Vagina (tissue), 2 donors: ENCODE measurements at regions not wholly inside any gene's neighbourhood (a gene's known extent, or its start where the extent isn't known, plus 50 kb on each side); places are given as distances from the start of the nearest gene placed in this dataset.
"Not testable (repeated sequence)": the region's sequence is repeated elsewhere in the genome, so short reads cannot be mapped to it uniquely, and the experiment has no call there.

Experiments
- DNase-seq, 2 donors: peaks; one replicate each; pipeline ENCODE4 v3.0.0-alpha.2; 2017; ENCODE audit errors: extremely low spot score in 2 of 2
- H3K27ac ChIP-seq: fragments of 200-600 bp; sonication (generic); one replicate; pipeline ENCODE4 v1.5.1; 2019
- H3K27me3 ChIP-seq: fragments of 200-600 bp; sonication (generic); one replicate; pipeline ENCODE4 v1.5.1; 2019
- H3K36me3 ChIP-seq, 2 donors: fragments of 200-600 bp; sonication (generic); one replicate each; pipeline ENCODE4 v1.5.1; 2017 to 2019
- H3K4me1 ChIP-seq: fragments of 200-600 bp; sonication (generic); one replicate; pipeline ENCODE4 v1.5.1; 2019
- H3K4me3 ChIP-seq, 2 donors: fragments of 200-600 bp; sonication (generic); 1 replicate in 1 of 2; 2 replicates in 1 of 2; pipeline ENCODE4 v1.5.1; 2016 to 2019
- H3K9me3 ChIP-seq: fragments of 200-600 bp; sonication (generic); one replicate; pipeline ENCODE4 v1.5.1; 2019
- CTCF ChIP-seq, 3 experiments: fragments of 450-650 bp in 2 of 3; fragments of 200-600 bp in 1 of 3; sonication (generic) in 1 of 3; IDR thresholded peaks; one replicate each; pipeline ENCODE4 v1.5.1; 2017 to 2019; ENCODE audit warnings: antibody characterized with exemption in 3 of 3, mild to moderate bottlenecking in 2 of 3, moderate library complexity in 2 of 3
- POLR2A ChIP-seq, 2 donors: fragments of 450-650 bp; IDR thresholded peaks; one replicate each; pipeline ENCODE4 v1.6.1; 2017; ENCODE audit warnings: antibody characterized with exemption in 2 of 2, mild to moderate bottlenecking in 2 of 2, moderate library complexity in 2 of 2
- POLR2AphosphoS5 ChIP-seq, 2 donors: sonication (generic); formaldehyde crosslinking; IDR thresholded peaks; one replicate each; pipeline ENCODE4 v1.9.0; 2017; ENCODE audit warnings: antibody characterized with exemption in 2 of 2, mild to moderate bottlenecking in 2 of 2, low read depth in 1 of 2; ENCODE audit not compliant: insufficient read depth in 1 of 2
- intact Hi-C: fragments of 100-400 bp; cut with DNase I; formaldehyde crosslinking; loops from one replicate; pipeline ENCODE4 v1.15.1; 2023

GRCh38 chr12:61282790-61283575 lies 977.2 kb upstream of the USP15 start:
- DNase-seq: no peak
- Histone ChIP-seq H3K4me3 (no peak overlapping the region), H3K27me3 (no peaks in the 10 kb centered on the region), H3K27ac (no peak overlapping the region), H3K36me3 (no peaks in the 10 kb centered on the region), H3K9me3 (peaks cover 7% of the 10 kb centered on the region), H3K4me1 (no peaks in the 10 kb centered on the region)
- intact Hi-C loops: no loop called here
- TF ChIP-seq POLR2AphosphoS5 (IDR thresholded peaks at IDR 0.05; ENCODE audit: insufficient read depth in 1 of 2, low read depth in 1 of 2): no peak
- TF ChIP-seq POLR2A (IDR thresholded peaks at IDR 0.05): no peak
- TF ChIP-seq CTCF (IDR thresholded peaks at IDR 0.05): no peak

- TF ChIP-seq POLR2A (IDR thresholded peaks at IDR 0.05) (no peak), CTCF (IDR thresholded peaks at IDR 0.05) (no peak), POLR2AphosphoS5 (IDR thresholded peaks at IDR 0.05; ENCODE audit: insufficient read depth in 1 of 2, low read depth in 1 of 2) (no peak)
- Histone ChIP-seq H3K27me3 (no peaks in the 10 kb centered on the region), H3K27ac (no peak overlapping the region), H3K4me3 (no peak overlapping the region), H3K36me3 (no peaks in the 10 kb centered on the region), H3K4me1 (no peaks in the 10 kb centered on the region), H3K9me3 (peaks cover 7% of the 10 kb centered on the region)
- DNase-seq: no peak
- intact Hi-C loops: no loop called here
Observed at GRCh38 chr12:61290473-61290872, 969.7 kb upstream of the USP15 start.

- TF ChIP-seq POLR2AphosphoS5 (IDR thresholded peaks at IDR 0.05; ENCODE audit: insufficient read depth in 1 of 2, low read depth in 1 of 2) (no peak), CTCF (IDR thresholded peaks at IDR 0.05) (no peak), POLR2A (IDR thresholded peaks at IDR 0.05) (no peak)
- DNase-seq: no peak
- intact Hi-C loops: no loop called here
- no peaks in the 10 kb centered on the region for H3K36me3 ChIP-seq
- no peaks in the 10 kb centered on the region for H3K4me1 ChIP-seq
- no peak overlapping the region for H3K4me3 ChIP-seq
- no peaks in the 10 kb centered on the region for H3K27me3 ChIP-seq
- H3K27ac ChIP-seq: no peak overlapping the region
- H3K9me3 ChIP-seq: peaks cover 7% of the 10 kb centered on the region
Observed at GRCh38 chr12:61291647-61292046, 968.6 kb upstream of the USP15 start.

- DNase-seq, H3K27me3 ChIP-seq, intact Hi-C loops, H3K4me1 ChIP-seq, H3K36me3 ChIP-seq, H3K4me3 ChIP-seq, H3K27ac ChIP-seq, H3K9me3 ChIP-seq: not testable (repeated sequence)
Observed at GRCh38 chr12:61294011-61294410, 966.2 kb upstream of the USP15 start.

- Histone ChIP-seq H3K4me3 (no peak overlapping the region), H3K27me3 (no peaks in the 10 kb centered on the region), H3K4me1 (no peaks in the 10 kb centered on the region), H3K9me3 (no peaks in the 10 kb centered on the region), H3K27ac (no peak overlapping the region), H3K36me3 (no peaks in the 10 kb centered on the region)
- intact Hi-C loops: no loop called here
- TF ChIP-seq POLR2AphosphoS5 (IDR thresholded peaks at IDR 0.05; ENCODE audit: insufficient read depth in 1 of 2, low read depth in 1 of 2) (no peak), CTCF (IDR thresholded peaks at IDR 0.05) (no peak), POLR2A (IDR thresholded peaks at IDR 0.05) (no peak)
- no peak for DNase-seq
Observed at GRCh38 chr12:61301817-61302216, 958.4 kb upstream of the USP15 start.
